ENCODE measurements at regions not wholly inside any gene's neighbourhood (a gene's known extent, or its start where the extent isn't known, plus 50 kb on each side); places are given as distances from the start of the nearest gene placed in this dataset.

- Histone ChIP-seq H3K9me3 (ENCODE audit: control insufficient read depth, insufficient read depth, low read depth, low read length) (no peaks in the 10 kb centered on the region), H3K4me2 (ENCODE audit: extremely low read depth, insufficient read depth, low read length) (no peak overlapping the region), H2AFZ (ENCODE audit: low read length) (no peak overlapping the region), H3K9ac (ENCODE audit: insufficient read depth, low read length) (no peak overlapping the region), H3K79me2 (ENCODE audit: control insufficient read depth, insufficient read depth, low read length) (peaks cover 58% of the 10 kb centered on the region), H3K27ac (ENCODE audit: insufficient read depth, low read length) (no peak overlapping the region), H3K4me1 (ENCODE audit: control insufficient read depth, extremely low read depth, insufficient read depth, low read length) (peaks cover 21% of the 10 kb centered on the region), H3K36me3 (ENCODE audit: control insufficient read depth, insufficient read depth, low read length) (no peaks in the 10 kb centered on the region), H3K4me3 (replicated peaks in 1 of 4; ENCODE audit: control extremely low read depth in 1 of 4, insufficient read depth in 1 of 4, low read depth in 3 of 4, low read length in 4 of 4) (no peak overlapping the region), H4K20me1 (ENCODE audit: control insufficient read depth, extremely low read depth, insufficient read depth, low read length) (no peaks in the 10 kb centered on the region), H3K27me3 (ENCODE audit: control insufficient read depth, insufficient read depth, low read length) (no peaks in the 10 kb centered on the region)
- TF ChIP-seq, protein P1, sequence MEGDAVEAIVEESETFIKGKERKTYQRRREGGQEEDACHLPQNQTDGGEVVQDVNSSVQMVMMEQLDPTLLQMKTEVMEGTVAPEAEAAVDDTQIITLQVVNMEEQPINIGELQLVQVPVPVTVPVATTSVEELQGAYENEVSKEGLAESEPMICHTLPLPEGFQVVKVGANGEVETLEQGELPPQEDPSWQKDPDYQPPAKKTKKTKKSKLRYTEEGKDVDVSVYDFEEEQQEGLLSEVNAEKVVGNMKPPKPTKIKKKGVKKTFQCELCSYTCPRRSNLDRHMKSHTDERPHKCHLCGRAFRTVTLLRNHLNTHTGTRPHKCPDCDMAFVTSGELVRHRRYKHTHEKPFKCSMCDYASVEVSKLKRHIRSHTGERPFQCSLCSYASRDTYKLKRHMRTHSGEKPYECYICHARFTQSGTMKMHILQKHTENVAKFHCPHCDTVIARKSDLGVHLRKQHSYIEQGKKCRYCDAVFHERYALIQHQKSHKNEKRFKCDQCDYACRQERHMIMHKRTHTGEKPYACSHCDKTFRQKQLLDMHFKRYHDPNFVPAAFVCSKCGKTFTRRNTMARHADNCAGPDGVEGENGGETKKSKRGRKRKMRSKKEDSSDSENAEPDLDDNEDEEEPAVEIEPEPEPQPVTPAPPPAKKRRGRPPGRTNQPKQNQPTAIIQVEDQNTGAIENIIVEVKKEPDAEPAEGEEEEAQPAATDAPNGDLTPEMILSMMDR (conservative IDR thresholded peaks at IDR 0.05 in 1 of 2, IDR thresholded peaks at IDR 0.05 in 1 of 2; ENCODE audit: low read depth in 1 of 2, low read length in 2 of 2) = no peak
- no peak for TF ChIP-seq EZH2 (IDR thresholded peaks at IDR 0.05; ENCODE audit: low read length, missing control alignments)
- DNase-seq (ENCODE audit: low read depth in 2 of 2) = peak in 1 of 2 donors; percentile 45
Observed at GRCh38 chr17:77358801-77359200, 218.0 kb downstream of the SEC14L1 start.

DNA sequence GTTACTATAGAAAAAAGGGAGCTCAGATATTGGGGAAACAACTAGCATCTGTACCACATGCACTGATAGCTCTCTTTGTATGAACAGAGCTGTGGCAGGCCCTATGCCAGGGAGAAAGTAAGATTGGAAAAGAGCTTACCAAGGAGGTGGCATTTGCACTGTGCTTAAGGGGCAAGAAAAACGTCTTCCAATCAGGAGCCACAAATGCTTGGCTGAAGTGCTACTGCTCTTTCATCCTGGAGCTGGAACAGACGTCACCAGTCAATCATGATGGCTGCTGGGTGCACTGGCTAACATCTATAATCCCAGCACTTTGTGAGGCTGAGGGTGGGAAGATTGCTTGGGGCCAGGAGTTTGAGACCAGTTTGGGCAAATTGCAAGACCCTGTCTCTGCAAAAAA is 218.5 kb downstream of the SEC14L1 start:
- no peak overlapping the region for H3K27ac ChIP-seq (ENCODE audit: insufficient read depth, low read length)
- no peak overlapping the region for H3K4me3 ChIP-seq (replicated peaks in 1 of 4; ENCODE audit: control extremely low read depth in 1 of 4, insufficient read depth in 1 of 4, low read depth in 3 of 4, low read length in 4 of 4)
- H4K20me1 ChIP-seq (ENCODE audit: control insufficient read depth, extremely low read depth, insufficient read depth, low read length) = no peaks in the 10 kb centered on the region
- H3K9ac ChIP-seq (ENCODE audit: insufficient read depth, low read length) = no peak overlapping the region
- H3K4me2 ChIP-seq (ENCODE audit: extremely low read depth, insufficient read depth, low read length) = no peak overlapping the region
- no peak overlapping the region for H2AFZ ChIP-seq (ENCODE audit: low read length)
- peaks cover 56% of the 10 kb centered on the region for H3K79me2 ChIP-seq (ENCODE audit: control insufficient read depth, insufficient read depth, low read length)
- no peaks in the 10 kb centered on the region for H3K36me3 ChIP-seq (ENCODE audit: control insufficient read depth, insufficient read depth, low read length)
- H3K9me3 ChIP-seq (ENCODE audit: control insufficient read depth, insufficient read depth, low read depth, low read length) = no peaks in the 10 kb centered on the region
- TF ChIP-seq, protein P1 (conservative IDR thresholded peaks at IDR 0.05 in 1 of 2, IDR thresholded peaks at IDR 0.05 in 1 of 2; ENCODE audit: low read depth in 1 of 2, low read length in 2 of 2) = no peak
- TF ChIP-seq EZH2 (IDR thresholded peaks at IDR 0.05; ENCODE audit: low read length, missing control alignments) = no peak
- peaks cover 16% of the 10 kb centered on the region for H3K4me1 ChIP-seq (ENCODE audit: control insufficient read depth, extremely low read depth, insufficient read depth, low read length)
- DNase-seq (ENCODE audit: low read depth in 2 of 2) = no peak
- no peaks in the 10 kb centered on the region for H3K27me3 ChIP-seq (ENCODE audit: control insufficient read depth, insufficient read depth, low read length)

- no peak for TF ChIP-seq EZH2 (IDR thresholded peaks at IDR 0.05; ENCODE audit: low read length, missing control alignments)
- TF ChIP-seq, protein P1 (conservative IDR thresholded peaks at IDR 0.05 in 1 of 2, IDR thresholded peaks at IDR 0.05 in 1 of 2; ENCODE audit: low read depth in 1 of 2, low read length in 2 of 2) = no peak
- Histone ChIP-seq H3K27me3 (ENCODE audit: control insufficient read depth, insufficient read depth, low read length) (no peaks in the 10 kb centered on the region), H3K4me1 (ENCODE audit: control insufficient read depth, extremely low read depth, insufficient read depth, low read length) (peaks cover 24% of the 10 kb centered on the region), H3K9ac (ENCODE audit: insufficient read depth, low read length) (no peak overlapping the region), H4K20me1 (ENCODE audit: control insufficient read depth, extremely low read depth, insufficient read depth, low read length) (no peaks in the 10 kb centered on the region), H3K4me3 (replicated peaks in 1 of 4; ENCODE audit: control extremely low read depth in 1 of 4, insufficient read depth in 1 of 4, low read depth in 3 of 4, low read length in 4 of 4) (no peak overlapping the region), H3K27ac (ENCODE audit: insufficient read depth, low read length) (no peak overlapping the region), H3K36me3 (ENCODE audit: control insufficient read depth, insufficient read depth, low read length) (no peaks in the 10 kb centered on the region), H3K79me2 (ENCODE audit: control insufficient read depth, insufficient read depth, low read length) (peaks cover 70% of the 10 kb centered on the region), H3K9me3 (ENCODE audit: control insufficient read depth, insufficient read depth, low read depth, low read length) (no peaks in the 10 kb centered on the region), H3K4me2 (ENCODE audit: extremely low read depth, insufficient read depth, low read length) (no peak overlapping the region), H2AFZ (ENCODE audit: low read length) (no peak overlapping the region)
- DNase-seq (ENCODE audit: low read depth in 2 of 2) = no peak
Observed at GRCh38 chr17:77361986-77362620, 221.3 kb downstream of the SEC14L1 start.
